ENCODE measurements at regions not wholly inside any gene's neighbourhood (a gene's known extent, or its start where the extent isn't known, plus 50 kb on each side); places are given as distances from the start of the nearest gene placed in this dataset.
"Not testable (repeated sequence)": the region's sequence is repeated elsewhere in the genome, so short reads cannot be mapped to it uniquely, and the experiment has no call there.

DNA sequence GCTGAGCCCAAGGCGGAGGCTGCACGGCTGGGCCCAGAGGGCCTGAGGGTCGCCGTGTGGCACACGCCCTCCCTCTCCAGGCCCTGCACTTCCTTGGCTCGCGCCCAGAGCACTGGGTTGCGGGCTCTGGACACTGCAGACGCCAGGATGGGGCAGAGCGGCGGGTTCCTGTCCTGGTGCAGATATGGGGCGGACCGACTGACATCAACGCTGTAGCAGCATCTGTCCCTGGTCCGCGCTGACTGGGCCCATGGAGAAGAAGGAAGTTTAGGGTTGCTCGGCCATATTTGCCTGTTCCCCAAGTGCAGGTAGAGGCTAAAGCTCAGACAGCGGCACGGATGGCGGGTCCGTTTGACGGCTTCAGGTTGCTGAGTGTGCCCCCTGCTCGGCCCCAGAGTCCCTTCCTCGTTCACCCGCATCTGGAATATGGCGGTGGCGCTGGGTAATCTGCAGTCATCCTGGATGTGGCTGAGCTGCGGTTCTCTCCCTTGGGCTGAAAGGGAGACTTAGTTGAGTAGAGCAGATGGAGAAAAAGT is 116.1 kb downstream of the OR13A1 start:
- no peak for DNase-seq

DNA sequence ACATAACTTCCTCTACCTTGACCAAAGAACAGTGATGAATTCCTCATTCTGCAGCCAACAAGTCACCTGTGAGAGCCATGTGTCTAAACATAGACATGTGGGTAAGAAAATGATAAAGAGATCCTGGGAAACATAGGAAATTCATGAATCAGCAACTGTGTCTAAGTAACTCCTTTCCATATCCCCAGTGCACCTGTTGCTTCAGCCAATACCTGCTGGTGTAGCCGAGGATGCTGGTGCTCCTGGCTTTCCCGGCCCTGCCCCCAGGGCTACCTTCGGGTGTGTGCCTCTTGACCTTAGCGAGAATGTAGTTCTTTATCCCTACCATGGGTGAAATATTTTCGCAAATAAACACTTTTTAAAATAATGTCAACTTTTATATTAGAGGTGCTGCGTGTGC is 114.1 kb downstream of the OR13A1 start:
- DNase-seq = no peak

DNA sequence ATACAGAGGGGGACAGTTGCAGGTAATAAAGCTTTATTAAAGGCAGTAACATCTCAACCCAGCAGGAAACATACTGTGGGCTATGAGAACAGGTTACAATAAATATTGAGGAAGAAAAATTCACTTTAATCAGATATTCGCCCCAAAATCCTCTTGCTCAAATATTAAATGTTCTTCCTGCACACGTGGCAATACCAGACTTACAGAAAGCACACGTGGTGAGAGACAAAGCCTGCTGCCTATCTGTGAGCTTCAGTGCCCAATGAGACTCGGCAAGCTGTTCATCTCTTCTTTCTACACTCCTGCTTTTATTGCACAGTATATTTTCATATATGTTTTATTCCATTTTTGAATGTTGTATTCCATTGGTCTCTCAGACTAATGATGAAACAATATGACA is 113.2 kb downstream of the OR13A1 start:
- no peak for DNase-seq

DNA sequence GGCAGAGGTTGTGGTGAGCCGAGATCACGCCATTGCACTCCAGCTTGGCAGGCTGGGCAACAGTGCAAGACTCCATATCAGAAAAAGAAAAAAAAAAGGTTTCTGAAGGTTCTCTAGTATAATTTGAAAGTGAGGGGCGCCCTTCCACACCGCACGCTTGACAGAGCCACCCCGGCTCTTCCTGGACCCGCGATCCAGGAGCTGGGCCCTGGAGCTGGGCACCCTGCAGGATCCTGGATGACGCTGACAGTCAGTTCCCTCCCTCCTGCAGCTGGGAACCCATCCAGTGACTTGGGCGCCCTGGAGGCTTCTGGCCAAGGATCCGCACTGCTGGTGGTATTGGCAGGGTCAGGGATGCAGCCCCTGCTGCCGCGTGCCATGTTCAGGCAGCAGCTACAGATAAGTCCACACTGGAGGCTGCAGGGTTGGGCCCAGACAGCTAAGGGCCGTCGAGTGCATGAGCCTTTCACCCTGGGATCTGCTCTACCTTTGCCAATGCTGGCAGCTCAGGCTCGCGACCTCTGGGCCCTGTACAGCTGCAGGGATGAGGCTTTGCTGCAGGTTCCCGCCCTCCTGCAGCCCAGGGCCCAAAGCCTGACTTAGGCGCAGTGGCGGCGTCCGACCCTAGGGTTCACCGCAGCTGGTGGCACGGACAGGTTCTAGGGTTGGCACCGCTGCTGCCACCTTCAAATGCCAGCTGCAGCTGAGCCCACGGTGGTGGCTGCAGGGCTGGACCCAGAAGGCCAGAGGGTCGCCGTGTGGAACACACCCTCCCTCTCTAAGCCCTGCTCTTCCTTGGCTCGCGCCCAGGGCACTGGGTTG is 110.2 kb downstream of the OR13A1 start:
- no peak for DNase-seq

DNA sequence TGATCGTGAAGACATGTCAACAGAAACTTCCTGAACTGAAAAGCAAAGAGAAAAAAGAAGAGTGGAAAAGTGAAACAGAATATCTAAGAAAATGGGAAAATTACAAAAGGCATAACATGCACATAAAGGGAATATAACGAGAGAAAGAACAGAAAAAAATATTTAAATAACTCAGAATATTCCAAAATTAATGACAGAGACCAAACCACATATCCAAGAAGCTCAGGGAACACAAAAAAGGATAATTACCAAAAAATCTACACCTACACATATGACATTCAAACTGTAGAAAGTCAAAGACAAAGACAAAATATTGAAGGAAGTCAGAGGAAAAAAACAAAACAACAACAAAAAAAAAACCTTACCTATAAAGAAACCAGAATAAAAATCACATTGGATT is 105.5 kb downstream of the OR13A1 start:
- no peak for DNase-seq

DNA sequence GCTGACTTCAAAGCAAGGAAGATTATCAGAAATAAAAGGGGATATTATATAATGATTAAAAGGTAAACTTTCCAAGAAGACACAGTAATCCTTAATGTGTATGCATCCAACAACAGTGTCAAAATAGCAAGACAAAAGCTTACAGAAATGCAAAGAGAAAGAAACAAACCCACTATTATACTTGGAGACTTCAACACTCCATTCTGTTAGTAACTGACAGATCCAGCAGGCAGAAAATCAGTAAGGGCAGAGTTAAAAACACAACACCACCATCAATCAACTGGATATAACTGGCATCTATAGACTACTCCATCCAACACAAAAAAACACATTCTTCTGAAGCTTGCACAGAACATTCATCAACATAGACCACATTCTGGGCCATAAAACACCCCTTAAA is 103.8 kb downstream of the OR13A1 start:
- no peak for DNase-seq

DNA sequence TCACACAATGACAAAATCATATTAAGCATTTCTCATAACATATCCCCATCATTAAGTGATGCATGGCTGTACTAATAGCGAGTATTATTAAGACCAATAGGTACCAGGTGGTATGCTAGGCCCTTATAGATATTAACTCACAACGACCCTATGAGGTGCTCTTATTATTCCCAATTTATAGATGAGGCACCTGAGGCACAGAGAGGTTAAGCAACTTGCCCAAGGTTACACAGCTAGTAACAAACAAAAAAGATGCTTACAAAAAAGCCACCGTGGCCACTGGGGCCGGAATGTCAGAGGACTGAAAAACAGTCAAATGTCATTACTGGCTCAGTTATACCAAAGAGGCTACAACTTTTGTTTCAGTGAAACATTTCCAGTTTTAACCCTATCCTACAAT is 96.0 kb downstream of the OR13A1 start:
- no peak for DNase-seq

DNA sequence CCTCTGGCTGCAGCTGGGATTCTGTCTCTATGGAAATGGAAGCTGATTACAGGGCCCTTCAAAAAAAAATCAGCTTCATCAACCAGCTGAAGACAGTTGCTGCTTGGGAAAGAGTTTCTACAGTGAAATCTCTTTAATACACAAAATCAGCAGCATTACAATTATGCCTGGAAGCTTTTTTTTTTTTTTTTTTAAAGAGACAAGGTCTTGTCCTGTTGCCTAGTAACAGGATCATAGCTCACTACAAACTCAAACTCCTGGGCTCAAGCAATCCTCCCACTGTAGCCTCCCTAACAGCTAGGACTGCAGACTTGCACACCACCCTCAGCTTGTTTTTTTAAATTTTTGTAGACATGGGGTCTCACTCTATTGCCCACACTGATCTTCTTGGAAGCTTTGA is 94.5 kb downstream of the OR13A1 start:
- no peak for DNase-seq

DNA sequence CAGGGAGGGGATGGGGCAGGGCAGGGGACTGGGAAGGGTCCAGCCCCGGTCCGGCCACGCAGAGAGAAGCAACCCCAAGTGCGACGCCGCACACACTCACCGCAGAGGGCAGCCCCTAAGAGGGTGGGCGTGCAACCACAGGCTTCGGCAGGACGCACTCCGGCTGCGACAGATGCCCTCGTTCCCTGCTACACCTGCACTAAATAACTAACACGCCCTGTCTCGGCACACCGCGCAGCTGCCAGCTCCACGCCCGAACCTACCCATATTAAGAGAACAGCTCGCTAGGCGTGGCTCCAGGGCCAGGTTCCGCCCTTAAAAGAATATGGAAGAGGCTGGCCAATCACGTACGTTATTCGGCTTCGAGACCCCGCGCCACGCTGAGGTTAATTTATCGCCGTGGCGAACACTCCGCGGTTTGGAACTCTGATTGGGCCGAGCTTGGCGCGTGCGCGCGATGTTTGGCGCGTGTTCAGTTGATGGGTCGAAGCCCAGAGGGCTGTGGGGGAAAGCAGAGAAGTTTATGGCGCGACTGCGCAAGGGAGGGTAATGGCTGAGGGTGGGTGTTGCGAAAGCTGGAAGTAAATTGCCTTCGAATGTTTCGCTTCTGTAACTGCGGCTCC is 91.1 kb downstream of the OR13A1 start:
- no peak for DNase-seq

DNA sequence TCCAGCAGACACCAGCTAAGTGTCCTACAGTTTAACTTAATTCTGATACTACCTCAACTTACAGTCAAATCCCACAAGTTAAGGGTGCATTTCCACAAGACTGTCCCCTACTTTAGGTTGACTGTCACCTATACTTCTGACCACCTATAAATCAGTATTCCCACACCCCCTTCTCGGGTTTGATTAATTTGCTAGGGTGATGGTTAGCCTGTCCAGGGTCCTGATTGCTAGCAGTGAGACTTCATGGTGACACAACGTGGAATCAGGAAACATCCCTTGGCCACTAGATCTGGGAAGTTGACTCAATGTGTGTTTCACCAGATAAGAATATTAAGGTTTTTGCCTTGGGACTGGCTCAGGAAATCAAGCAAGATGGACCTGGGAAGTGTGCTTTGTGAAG is 88.4 kb downstream of the OR13A1 start:
- DNase-seq = no peak

DNA sequence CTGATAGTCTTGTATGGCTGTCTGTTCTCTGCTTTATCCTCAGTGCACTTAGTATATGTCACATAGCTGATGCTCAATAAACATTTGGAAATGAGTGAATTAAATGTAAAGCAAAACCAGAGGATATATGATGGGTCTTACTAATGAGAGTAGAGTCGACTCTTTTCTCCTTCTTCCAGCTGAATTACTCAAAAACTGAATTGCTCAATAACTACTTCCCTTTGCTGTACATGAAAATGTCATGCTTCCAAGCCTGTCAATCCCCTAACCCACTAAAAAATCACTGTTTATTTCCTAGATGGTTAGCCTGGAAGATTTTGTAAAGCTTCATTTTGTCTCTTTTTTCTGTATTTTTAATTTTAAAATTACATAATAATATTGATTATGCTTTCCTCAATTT is 88.0 kb downstream of the OR13A1 start:
- DNase-seq = no peak

DNA sequence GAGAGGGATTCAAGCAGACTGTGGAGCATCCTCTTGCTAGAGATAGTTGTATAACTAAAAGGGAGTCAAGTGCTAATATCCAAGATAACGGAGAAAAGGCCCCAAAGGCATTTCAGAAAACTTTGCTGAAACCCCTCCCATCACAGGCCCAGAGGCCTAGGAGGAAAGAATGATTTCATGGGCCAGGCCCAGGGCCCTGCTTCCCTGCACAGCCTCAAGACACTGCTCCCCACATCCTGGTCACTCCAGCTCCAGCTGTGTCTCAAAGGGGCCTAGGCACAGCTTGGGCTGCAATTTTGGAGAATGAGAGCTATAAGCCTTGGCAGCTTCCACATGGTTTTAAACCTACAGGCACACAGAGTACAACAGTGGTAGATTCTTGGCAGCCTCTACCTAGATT is 85.6 kb downstream of the OR13A1 start:
- no peak for DNase-seq

DNA sequence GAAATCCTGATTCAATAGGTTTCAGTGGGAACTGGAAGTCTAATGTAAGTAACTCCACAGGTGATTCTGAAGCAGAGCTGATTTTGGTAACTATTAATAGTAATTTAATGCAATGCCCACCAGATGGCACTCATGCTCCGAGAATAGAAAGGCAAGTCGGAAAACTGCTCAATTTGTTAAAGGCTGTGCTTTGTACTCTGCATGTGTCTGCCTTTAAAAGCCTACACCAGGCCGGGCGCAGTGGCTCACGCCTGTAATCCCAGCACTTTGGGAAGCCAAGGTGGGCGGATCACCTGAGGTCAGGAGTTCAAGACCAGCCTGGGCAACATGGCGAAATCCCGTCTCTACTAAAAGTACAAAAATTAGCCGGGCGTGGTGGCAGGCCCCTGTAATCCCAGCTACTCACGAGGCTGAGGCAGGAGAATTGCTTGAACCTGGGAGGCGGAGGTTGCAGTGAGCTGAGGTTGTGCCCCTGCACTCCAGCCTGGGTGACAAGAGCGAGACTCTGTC is 80.1 kb downstream of the OR13A1 start:
- peak; percentile 72 for DNase-seq

DNA sequence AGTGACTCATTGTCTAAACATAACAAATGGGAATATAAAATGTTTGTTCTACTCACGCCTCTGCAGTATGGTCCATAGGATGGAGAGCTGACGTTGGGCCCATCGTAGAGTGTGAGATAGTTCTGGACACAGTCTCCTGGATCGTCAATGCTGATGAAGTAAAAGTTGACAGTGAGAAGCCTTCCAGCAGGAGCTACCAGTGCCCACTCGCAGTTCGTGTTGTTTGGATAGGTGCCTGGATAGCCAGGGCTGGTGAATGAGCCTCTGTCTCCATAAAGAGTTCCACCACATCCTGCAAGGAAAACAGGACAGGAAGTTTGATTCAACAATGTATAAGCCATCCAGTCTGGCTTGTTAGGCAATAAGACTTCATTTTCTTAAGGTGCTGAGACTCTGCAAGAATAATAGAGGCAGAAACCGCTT is 79.6 kb downstream of the OR13A1 start:
- DNase-seq = no peak

DNA sequence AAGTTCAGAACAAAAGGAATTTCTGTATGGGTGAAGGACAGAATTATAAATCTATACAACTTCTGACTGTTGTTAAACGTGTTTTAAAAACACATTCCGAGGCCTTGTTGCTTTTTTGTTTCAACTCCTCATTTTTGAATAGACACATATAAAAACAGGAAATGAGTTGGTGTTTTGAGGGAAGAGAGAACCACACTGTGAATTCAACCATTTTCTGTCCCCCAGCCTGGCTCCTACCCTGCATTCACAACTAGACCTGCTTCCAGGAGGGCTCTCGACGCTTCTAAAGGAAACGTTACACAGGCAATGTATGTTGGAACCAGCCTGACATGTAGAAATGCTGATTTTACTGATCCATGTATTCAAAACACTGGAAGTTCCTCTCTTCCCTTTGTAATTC is 76.5 kb downstream of the OR13A1 start:
- no peak for DNase-seq

DNA sequence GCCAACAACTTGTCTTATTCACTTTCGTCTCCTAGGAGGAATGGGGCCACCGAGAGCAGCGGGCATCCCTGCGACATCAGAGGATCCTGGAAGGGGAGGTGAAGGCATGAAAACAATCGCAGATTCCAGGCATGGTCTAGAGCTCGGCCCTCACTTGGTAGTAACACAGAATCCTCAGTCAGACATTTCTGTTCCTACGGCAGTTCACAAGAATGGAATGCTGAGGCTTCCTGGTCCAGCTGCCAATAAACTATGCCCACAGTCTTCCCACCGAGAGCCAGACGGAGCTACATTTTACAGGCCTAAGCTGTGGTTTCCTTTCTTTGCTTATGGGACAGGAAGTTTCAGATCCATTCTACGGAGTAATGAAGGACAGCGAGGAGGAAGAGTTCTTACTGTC is 75.8 kb downstream of the OR13A1 start:
- DNase-seq = no peak

DNA sequence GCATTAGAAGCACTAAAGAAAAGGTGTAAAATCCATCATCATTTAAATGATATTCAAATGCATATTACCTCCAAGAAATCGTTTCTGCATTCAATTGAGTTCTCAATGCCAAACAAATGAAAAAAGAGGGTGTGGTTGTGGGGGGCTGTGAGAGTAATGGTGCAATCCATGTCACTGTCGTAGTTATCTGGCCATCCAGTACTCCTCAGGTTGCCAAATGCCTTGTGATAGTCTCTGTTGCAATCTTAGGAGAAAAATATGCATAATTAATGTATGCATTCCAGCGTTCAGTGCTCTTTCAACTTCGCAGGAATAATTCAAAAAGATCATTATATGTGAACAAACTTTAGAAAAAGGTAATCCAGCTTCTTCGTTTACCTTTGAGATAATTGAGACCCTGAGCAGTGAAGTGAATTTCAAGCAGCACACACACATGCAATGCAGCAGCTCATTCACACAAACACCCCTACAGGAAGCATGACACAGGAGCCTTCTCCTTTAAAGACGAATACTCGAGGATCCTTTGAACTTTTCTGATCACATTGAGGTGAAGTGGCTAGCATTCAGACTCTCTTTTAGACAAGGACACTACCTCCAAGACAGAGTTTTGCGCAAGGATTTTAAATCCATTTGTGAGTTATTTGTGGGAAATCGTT is 73.4 kb downstream of the OR13A1 start:
- no peak for DNase-seq

DNA sequence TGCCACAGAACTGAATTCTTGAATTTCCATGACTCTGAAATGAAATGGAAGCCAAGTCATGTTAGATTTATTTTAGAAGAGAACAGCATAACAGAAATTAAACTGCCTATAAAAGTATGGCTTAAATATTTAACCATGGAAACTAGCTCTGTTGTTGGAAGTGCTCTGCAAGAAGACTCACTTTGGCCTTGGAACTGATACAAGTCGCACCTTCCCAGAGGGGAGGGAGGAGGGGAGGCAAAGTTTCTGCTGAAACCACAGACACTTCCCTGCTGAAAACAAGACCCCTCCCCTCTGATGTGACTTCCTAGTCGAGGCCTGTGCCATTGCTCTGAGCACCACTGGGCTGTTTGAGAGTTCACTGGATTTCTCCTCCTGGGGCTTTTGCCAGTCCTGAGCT is 72.1 kb downstream of the OR13A1 start:
- no peak for DNase-seq

DNA sequence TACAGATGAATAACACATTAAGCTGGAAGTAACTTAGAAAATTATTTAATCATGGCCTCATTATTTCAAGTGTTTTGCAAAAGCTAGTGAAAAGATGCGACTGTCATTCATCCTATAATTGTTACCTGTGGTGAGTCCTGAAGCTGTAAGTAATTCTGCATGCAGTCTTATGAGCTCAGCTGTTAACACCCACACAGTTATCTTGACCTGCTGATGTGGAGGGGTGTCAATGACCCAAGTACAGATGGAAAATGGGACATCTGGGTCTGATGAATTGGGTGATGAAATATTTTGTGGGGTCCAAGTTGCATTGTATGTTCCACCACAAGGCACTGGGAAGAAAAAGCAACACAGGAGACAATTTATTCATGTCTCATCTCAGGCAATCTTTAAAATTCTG is 68.9 kb downstream of the OR13A1 start:
- DNase-seq = no peak

DNA sequence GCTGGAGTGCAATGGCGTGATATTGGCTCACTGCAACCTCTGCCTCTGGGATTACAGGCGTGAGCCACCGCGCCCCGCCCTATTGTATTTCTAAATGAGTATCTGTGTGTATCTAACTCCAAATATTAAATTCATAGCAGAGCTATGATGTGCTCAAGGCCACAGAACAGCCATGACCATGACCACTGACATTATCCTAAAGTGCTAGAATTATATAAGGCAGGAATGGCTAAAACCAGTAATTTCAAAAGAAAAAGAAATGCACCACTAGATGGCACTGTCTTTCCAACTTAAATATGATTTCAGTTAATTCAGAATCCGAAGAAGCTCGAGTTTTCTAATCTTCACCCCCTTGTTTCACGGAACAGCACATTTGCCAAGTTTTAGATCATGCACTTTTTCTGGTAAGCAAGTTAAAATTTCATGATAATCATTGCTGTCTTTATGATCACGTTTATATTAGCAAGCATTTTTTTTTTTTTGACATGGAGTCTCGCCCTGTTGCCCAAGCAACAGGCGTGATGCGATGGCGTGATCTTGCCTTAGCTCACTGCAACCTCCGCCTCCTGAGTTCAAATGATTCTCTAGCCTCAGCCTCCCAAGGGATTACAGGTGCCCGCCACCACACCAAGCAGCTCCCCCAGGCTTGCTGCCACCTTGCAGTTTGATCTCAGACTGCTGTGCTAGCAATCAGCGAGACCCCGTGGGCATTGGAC is 65.3 kb downstream of the OR13A1 start:
- DNase-seq = no peak

DNA sequence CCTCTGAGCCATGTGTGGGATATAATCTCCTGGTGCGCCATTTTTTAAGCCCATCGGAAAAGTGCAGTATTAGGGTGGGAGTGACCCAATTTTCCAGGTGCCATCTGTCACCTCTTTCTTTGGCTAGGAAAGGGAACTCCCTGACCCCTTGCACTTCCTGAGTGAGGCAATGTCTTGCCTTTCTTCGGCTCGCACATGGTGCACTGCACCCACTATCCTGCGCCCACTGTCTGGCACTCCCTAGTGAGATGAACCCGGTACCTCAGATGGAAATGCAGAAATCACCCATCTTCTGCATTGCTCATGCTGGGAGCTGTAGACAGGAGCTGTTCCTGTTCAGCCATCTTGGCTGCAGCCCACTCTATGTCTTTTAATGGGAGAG is 64.7 kb downstream of the OR13A1 start:
- DNase-seq = not testable (repeated sequence)
